Fibroblast of the aortic adventitia (primary cell): ENCODE measurements at regions not wholly inside any gene's neighbourhood (a gene's known extent, or its start where the extent isn't known, plus 50 kb on each side); places are given as distances from the start of the nearest gene placed in this dataset.

Experiments used
- DNase-seq: peaks from one replicate; pipeline ENCODE4 v3.0.0-alpha.2; 2010; ENCODE audit warnings: low read depth
- H3K4me3 ChIP-seq: 2 replicates; pipeline ENCODE4 v1.5.1; 2011; ENCODE audit warnings: low read depth, mild to moderate bottlenecking, control low read depth, low read length, moderate library complexity
- CTCF ChIP-seq: IDR thresholded peaks from 2 replicates; pipeline ENCODE4 v1.5.1; 2011; ENCODE audit warnings: mild to moderate bottlenecking, low read length, control low read depth, inconsistent platforms; ENCODE audit not compliant: insufficient read depth

DNA sequence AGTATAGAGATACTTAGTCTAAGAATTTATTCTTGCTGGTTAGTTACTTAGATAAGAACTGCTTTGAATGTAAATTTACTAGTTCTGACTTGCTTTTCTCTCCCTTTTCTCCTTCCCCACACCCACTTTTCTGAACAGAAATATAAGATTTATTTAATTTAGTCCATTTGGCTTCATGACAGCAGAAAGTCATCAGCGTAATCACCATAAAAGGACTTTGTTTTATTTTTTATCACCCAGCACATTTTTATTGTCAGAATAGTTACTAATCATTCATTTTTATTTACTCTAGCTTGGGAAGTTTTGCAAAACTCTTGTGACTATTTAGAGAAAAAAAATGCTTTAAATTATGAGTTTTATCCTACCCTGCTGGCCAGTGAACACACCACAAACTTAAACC is 197.2 kb downstream of the CHRM3 start:
- DNase-seq, result no peak
- no peak overlapping the region for H3K4me3 ChIP-seq
- TF ChIP-seq CTCF, result no peak

DNA sequence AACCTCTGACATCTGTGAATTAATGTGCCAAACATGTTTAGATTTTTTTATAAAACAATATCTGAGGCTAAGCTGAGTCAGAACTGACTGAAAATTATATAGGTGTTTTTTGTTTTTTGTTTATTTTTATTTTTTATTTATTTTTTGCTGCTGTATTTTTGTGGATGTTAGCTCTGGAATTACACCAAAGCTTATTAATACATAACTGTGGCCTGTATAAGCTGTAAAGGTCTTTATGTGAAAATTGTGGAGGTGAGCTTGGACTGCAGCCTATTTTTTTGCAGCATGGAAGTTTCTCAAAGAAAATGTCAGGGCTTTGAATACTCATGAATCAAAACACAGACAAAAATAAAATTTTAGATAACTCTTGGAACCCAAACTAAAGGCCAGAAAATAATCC is 199.8 kb downstream of the CHRM3 start:
- no peak overlapping the region for H3K4me3 ChIP-seq
- TF ChIP-seq CTCF, result no peak

DNA sequence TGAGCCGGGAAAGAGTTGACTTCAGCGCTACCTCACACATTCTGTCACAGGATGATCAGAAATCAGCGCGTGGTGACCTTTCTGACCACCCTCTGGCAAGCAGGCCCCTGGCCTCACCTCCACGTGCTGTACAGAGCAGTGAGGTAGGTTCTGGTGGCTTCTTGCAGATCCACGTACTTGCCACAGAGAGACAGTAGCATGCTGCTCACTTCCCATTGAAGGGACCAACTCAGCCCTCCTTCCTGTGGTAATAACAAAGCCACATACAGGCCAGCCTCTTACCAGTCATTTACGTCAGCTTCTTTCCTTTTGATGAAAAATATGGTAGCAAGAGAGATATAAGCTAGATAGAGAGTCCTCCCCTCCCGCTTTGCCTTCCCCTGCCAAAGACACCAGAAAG is 200.7 kb downstream of the CHRM3 start:
- no peak overlapping the region for H3K4me3 ChIP-seq
- DNase-seq, result no peak
- no peak for TF ChIP-seq CTCF

More for the DNA sequence above, 199.8 kb downstream of the CHRM3 start:
- no peak for DNase-seq

DNA sequence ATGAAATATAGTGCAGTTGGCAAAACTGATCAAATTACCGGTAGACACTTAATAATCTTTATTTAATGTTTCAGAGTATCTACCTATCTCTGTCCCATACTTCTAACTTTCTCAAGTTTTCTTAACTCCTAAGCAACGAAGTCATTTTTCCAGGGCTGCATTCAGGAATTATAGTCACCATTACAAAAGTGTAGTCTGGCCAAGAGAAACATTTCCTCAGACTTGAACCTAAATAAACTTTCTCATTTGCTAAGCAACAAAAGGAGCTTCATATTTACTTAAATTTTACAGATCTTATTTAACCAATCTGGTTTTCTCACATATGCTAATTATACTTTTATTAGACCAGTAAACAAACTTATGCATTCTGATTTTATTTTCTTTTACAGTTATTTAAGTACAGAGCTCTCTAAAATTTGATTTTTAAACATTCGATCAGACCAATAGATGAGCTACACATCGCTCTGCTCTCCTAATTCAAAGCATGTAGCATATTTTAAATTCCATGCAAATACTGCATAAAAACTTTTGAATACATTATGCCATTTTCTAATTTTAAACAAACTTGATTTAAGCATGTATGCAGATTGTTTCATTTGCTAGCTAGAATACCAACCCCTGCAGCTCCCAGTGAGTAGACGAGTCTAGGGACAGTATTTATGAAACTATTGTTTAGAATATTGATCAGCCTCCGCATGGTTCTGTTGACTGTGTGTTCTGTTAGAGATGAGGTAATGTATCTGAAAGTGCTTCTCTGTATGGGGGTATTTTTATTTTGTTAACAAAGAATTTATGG is 201.4 kb downstream of the CHRM3 start:
- no peak for TF ChIP-seq CTCF
- H3K4me3 ChIP-seq, result no peak overlapping the region
- no peak for DNase-seq

DNA sequence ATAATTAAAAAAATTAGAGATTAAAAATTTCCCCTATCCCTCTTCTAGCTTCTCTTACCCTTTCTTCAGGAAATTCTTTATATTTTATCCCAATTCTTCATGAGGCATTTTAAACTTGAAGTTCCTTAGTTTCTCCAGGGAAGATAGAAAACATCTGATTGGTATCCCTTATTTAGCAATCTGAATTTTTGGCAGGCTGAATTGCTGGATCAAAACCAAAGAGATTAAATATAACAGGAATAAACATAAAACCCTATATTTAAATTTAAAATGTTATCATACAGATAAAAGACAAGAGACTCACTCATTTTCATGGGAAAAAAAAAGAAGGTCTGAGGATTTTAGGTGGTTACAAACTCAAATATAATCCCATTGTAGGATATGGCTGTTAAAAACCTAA is 204.2 kb downstream of the CHRM3 start:
- H3K4me3 ChIP-seq, result no peak overlapping the region
- DNase-seq, result no peak
- no peak for TF ChIP-seq CTCF

- DNase-seq, result no peak
- no peak for TF ChIP-seq CTCF
- H3K4me3 ChIP-seq, result no peak overlapping the region
These were observed 207.2 kb downstream of the CHRM3 start for GRCh38 chr1:239593527-239593926.

DNA sequence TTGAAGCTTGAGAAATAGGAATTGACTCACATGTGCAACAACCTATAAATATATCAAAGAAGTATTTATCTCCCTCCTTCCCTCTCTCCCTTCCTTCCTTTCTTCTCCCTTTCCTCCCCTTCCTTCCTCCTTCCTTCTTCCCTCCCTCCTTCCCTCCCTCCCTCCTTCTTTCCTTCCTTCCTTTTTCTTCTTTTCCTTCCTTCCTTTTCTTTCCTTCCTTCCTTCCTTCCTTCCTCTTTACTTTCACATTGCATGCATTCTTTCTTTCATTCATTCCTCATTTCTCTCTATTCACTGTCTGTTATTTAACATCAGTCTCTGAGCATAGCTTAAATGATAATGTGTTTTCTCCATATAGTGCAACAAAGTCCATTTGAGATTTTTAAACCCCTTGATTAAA is 214.2 kb downstream of the CHRM3 start:
- no peak for TF ChIP-seq CTCF
- H3K4me3 ChIP-seq, result no peak overlapping the region
- DNase-seq, result no peak
